Neutrophil (primary cell): ENCODE measurements at regions not wholly inside any gene's neighbourhood (a gene's known extent, or its start where the extent isn't known, plus 50 kb on each side); places are given as distances from the start of the nearest gene placed in this dataset.

Source experiments
- H3K27ac ChIP-seq: fragments of 200-600 bp; sonication (generic); 2 replicates; pipeline ENCODE4 v1.5.1; 2016; ENCODE audit warnings: mild to moderate bottlenecking, moderate library complexity
- H3K27me3 ChIP-seq: fragments of 200-600 bp; sonication (generic); 2 replicates; pipeline ENCODE4 v1.6.0; 2016; ENCODE audit warnings: mild to moderate bottlenecking
- H3K36me3 ChIP-seq: fragments of 200-600 bp; sonication (generic); 2 replicates; pipeline ENCODE4 v1.5.1; 2017
- H3K4me1 ChIP-seq, 2 experiments: fragments of 200-600 bp in 1 of 2; sonication (generic) in 1 of 2; 1 replicate in 1 of 2; 2 replicates in 1 of 2; pipeline versions ENCODE4 v1.5.1 to v1.6.1; 2013 to 2016; ENCODE audit warnings: low read depth in 1 of 2, low read length in 1 of 2, mild to moderate bottlenecking in 1 of 2, moderate library complexity in 1 of 2; ENCODE audit not compliant: control insufficient read depth in 1 of 2, insufficient read depth in 1 of 2
- H3K4me3 ChIP-seq, 2 experiments: fragments of 200-600 bp in 1 of 2; sonication (generic) in 1 of 2; 1 replicate in 1 of 2; 2 replicates in 1 of 2; pipeline ENCODE4 v1.5.1; 2013 to 2016; ENCODE audit warnings: low read depth in 1 of 2, low read length in 1 of 2, mild to moderate bottlenecking in 1 of 2, moderate library complexity in 1 of 2
- H3K9me3 ChIP-seq: fragments of 200-600 bp; sonication (generic); 2 replicates; pipeline ENCODE4 v1.5.1; 2016
- CTCF ChIP-seq: fragments of 200-600 bp; sonication (generic); IDR thresholded peaks from 2 replicates; pipeline ENCODE4 v1.5.1; 2016; ENCODE audit warnings: antibody characterized with exemption

- Histone ChIP-seq H3K27ac (no peak overlapping the region), H3K4me3 (no peak overlapping the region), H3K36me3 (no peaks in the 10 kb centered on the region), H3K27me3 (no peaks in the 10 kb centered on the region), H3K4me1 (no peaks in the 10 kb centered on the region), H3K9me3 (no peaks in the 10 kb centered on the region)
- TF ChIP-seq CTCF: no peak
Measured at GRCh38 chr7:68444956-68445355, 1153.3 kb upstream of the AUTS2 start.

GRCh38 chr7:68446183-68446582 is 1152.1 kb upstream of the AUTS2 start:
- H3K9me3 ChIP-seq: no peaks in the 10 kb centered on the region
- H3K36me3 ChIP-seq: no peaks in the 10 kb centered on the region
- H3K4me1 ChIP-seq: no peaks in the 10 kb centered on the region
- no peak for TF ChIP-seq CTCF
- no peaks in the 10 kb centered on the region for H3K27me3 ChIP-seq
- H3K27ac ChIP-seq: no peak overlapping the region
- H3K4me3 ChIP-seq: no peak overlapping the region

GRCh38 chr7:68449099-68449498 is 1149.2 kb upstream of the AUTS2 start:
- TF ChIP-seq CTCF: no peak
- H3K36me3 ChIP-seq: no peaks in the 10 kb centered on the region
- no peaks in the 10 kb centered on the region for H3K9me3 ChIP-seq
- H3K27ac ChIP-seq: no peak overlapping the region
- no peak overlapping the region for H3K4me3 ChIP-seq
- H3K4me1 ChIP-seq: no peaks in the 10 kb centered on the region
- no peaks in the 10 kb centered on the region for H3K27me3 ChIP-seq

GRCh38 chr7:68449816-68450215 is 1148.5 kb upstream of the AUTS2 start:
- TF ChIP-seq CTCF: no peak
- Histone ChIP-seq H3K27ac (no peak overlapping the region), H3K4me3 (no peak overlapping the region), H3K4me1 (no peaks in the 10 kb centered on the region), H3K27me3 (no peaks in the 10 kb centered on the region), H3K36me3 (no peaks in the 10 kb centered on the region), H3K9me3 (no peaks in the 10 kb centered on the region)

- Histone ChIP-seq H3K36me3 (no peaks in the 10 kb centered on the region), H3K9me3 (no peaks in the 10 kb centered on the region), H3K4me3 (no peak overlapping the region), H3K4me1 (no peaks in the 10 kb centered on the region), H3K27ac (no peak overlapping the region), H3K27me3 (no peaks in the 10 kb centered on the region)
- no peak for TF ChIP-seq CTCF
Measured at GRCh38 chr7:68454931-68455330, 1143.3 kb upstream of the AUTS2 start.

- no peaks in the 10 kb centered on the region for H3K4me1 ChIP-seq
- no peak for TF ChIP-seq CTCF
- no peaks in the 10 kb centered on the region for H3K27me3 ChIP-seq
- no peak overlapping the region for H3K27ac ChIP-seq
- no peaks in the 10 kb centered on the region for H3K36me3 ChIP-seq
- H3K4me3 ChIP-seq: no peak overlapping the region
- no peaks in the 10 kb centered on the region for H3K9me3 ChIP-seq
Measured at GRCh38 chr7:68456469-68456868, 1141.8 kb upstream of the AUTS2 start.
